Suppressor macrophage treated with lipopolysaccharide for 1 hour (primary cell): ENCODE measurements at regions not wholly inside any gene's neighbourhood (a gene's known extent, or its start where the extent isn't known, plus 50 kb on each side); places are given as distances from the start of the nearest gene placed in this dataset.

ENCODE experiments used
- DNase-seq, 3 donors: peaks; one replicate each; pipeline ENCODE4 v3.0.0-alpha.2; 2020 to 2022

DNA sequence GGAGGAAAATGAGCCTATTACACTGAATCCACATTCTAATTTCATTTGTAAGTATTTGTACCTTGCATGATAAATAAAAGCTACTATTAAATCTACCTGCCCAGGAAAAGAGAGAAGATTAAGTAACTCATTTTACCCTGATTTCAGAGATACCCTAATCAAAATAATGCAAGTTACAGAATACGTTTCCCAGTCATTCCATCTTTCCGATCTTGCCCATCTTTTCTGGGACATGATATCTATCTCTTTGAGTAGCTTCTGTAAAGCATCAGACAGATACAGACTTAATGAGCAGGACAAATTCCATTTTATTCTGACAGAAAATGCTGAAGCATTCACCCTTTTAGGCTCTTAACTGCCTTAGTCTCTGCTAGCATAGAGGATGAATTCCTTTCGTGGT is 56.6 kb downstream of the SPRY2 start:
- no peak for DNase-seq

GRCh38 chr13:80278706-80279105 is 62.2 kb downstream of the SPRY2 start:
- no peak for DNase-seq

GRCh38 chr13:80276371-80277289 is 64.3 kb downstream of the SPRY2 start:
- DNase-seq = peak in 2 of 3 donors; percentile 17 to 35

GRCh38 chr13:80274643-80275042 is 66.3 kb downstream of the SPRY2 start:
- DNase-seq = no peak

- DNase-seq = no peak
Observed at GRCh38 chr13:80273718-80274117, 67.2 kb downstream of the SPRY2 start.

DNA sequence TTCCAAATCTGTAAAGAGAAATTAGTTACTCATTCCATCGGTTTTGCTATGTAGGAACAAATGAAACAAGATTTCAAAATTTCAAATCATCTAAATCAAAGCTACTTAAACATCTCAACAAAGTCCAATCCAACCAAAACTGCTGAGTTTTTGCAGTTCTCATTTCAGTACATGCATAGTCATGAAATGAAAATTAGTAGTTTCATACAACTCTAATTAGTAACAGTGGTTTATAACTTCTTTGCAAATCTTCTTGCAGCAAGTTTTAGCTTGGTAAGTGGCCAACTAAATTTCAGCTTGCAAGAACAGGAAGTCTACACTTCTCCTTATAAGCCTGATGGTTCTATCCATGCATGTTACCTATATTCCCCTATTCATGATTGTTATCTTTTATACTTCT is 75.6 kb downstream of the SPRY2 start:
- DNase-seq = peak in 1 of 3 donors; percentile 7

DNA sequence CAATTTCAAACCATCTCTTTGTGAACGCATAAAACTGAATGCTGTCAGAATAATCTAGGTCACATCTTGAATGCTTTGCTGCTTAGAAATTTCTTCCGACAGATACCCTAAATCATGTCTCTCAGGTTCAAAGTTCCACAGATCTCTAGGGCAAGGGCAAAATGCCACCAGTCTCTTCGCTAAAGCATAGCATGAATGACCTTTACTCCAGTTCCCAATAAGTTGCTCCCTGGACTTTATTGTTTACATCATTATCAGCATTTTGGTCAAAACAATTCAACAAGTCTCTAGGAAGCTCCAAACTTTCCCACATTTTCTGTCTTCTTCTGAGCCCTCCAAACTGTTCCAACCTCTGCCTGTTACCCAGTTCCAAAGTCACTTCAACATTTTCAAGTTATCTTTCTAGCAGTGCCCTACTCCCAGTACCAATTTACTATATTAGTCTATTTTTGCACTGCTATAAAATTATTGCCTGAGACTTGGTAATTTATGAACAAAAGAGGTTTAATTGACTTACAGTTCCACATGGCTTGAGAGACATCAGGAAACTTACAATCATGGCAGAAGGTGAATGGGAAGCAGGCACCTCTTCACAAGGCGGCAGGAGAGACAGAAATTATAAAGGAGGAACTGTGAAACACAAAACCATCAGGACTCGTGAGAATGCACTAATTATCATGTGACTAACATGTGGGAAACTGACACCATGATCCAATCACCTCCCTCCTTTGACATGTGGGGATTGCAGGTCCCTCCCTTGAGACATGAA is 77.0 kb downstream of the SPRY2 start:
- no peak for DNase-seq

GRCh38 chr13:80262051-80262695 is 78.8 kb downstream of the SPRY2 start:
- DNase-seq = no peak

DNA sequence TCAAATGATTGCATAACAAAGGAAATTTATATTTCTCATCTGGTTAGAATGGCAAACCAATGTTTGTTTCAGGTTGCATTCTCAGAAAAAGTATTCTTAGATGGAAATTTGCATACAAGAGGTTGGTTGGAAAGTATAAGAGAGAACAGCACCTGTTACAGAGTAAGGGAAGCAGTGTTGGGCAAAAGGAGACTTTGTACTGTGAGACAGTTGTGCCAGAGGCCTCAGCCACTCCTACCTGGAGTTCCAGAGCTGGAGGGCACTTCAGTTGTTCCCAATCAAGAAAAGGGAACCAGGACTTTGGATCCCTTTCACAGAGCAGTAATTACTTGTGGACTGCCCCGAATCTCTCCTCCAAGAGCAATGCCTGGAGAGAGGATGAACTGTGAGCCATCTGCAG is 81.8 kb downstream of the SPRY2 start:
- DNase-seq = peak in 2 of 3 donors; percentile 34 to 41

DNA sequence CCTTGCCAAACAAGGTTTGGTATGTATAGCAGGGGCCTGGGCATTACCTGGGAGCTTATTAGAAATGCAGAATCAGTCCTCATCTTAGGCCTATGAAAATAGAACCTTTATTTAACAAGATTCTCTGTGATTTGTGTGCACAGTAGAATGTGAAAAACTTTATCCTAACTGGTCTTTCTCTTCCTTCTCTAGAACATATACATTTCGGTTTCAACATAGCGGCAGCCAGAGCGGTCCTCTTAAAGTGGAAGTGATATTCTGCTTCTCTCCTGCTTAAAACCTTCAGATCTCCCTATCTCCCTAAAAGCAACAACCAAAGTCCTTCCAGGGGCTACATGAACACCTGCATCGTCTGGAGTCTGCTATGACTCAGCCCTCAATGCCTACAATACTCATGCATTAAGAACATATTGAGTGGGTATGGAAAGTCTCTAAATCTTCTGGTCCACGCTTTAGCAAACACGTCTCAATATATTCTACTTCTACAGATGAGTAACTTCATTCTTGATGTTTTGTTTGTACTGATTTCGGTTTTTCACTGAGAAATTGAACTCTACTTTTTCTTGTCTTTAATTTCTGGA is 84.5 kb downstream of the SPRY2 start:
- DNase-seq = no peak

GRCh38 chr13:80255946-80256345 is 85.0 kb downstream of the SPRY2 start:
- DNase-seq = no peak

GRCh38 chr13:80251403-80251802 is 89.5 kb downstream of the SPRY2 start:
- no peak for DNase-seq

GRCh38 chr13:80250213-80250810 is 90.6 kb downstream of the SPRY2 start:
- no peak for DNase-seq

DNA sequence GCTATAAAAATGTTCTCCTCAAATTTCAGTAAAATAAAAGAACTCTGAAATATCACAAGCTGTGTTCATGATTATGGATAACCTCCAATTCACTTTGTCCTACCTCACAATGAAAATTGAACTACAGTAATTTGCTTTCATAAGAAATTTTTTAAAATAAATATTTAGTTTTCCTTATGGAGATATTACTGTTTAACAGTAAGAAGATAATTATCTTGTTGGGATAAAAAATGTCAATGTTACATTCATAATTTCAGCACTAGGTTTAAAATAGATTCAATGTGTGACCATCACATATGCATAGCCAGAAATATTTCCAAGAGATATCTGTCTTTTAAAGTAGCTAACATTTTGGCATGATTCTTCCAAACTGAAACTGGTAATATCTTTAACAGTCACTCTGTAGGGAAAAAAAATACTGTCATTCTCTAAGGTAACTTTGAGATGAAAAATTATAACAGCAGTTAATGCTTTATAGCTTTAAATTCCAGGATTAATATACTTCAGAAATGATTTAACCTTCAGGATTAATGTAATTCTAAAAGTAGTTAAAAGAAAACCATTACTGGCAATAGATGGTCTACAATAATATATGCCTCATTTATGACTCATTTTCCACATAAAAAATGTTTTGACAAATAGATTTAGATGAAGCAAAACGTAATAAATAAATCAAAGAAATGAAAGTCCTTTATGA is 91.3 kb downstream of the SPRY2 start:
- DNase-seq = no peak

- no peak for DNase-seq
Observed at GRCh38 chr13:80245162-80245733, 95.7 kb downstream of the SPRY2 start.

DNA sequence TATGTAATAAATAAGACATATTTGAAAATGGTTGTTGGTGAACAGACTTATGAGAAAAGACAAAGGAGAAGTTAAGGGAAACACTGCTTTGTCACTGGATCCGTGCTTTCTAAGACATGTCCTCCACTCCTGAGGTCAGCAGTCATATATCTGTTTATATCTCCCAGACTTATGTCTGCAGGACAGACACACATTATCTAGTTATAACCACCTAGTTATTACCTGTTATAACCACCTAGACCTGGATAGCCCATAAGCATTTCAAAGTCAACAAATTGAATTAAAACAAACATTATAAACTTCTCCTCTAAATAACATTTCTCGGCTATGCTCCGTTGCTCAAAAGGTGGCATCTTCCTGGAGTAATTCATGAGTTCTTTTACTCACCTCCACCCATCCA is 96.4 kb downstream of the SPRY2 start:
- no peak for DNase-seq

- DNase-seq = no peak
Observed at GRCh38 chr13:80242728-80243427, 98.0 kb downstream of the SPRY2 start.

DNA sequence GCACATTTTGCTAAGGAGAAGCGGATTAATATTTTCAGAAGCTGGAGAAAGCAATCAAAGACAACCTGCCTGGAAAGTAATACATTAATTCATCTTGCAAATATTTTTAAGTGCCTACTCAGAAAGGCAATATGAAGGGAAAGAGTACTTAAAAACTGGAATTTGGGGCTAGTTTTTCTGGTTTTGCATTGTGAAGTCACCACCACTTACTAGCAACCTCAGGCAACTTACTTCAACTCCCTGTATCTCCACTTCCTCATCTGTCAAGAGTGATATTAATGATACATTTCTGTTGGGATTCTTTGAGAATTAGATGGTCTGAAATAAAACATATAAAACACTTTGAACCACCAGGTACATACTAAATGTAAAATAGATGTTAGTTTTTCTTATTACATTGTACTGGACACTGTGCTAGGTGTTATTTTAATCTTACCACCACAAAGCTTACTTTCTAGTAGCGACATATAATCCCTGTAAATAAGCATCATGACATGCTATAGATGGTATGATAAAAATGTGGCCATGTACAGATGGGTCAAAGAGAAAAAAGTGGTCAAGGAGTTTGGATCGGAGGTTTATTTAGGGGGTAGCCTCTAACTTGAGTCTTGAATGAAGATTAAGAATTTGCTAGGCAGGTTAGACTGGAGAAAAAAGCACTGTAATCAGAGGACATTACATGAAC is 101.2 kb downstream of the SPRY2 start:
- DNase-seq = peak in 1 of 3 donors; percentile 18

DNA sequence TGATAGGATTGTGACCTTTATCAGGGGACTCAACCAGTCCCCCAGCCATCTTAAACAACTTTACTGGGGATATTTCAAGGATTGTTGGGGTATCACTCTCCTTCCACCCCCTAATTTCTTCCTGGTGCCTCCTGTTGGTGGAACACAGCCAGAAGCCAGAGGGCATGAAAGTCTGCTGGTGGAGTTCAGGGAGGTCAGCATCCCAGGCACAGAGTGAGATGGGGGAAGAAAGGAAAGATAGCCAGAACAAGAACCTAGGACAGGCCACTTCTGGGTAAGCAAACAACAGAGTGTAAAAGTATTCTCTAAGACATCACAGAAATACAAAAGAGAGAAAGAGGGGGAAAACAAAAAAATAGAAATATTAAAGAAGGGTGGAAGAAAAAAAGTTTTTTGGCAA is 101.8 kb downstream of the SPRY2 start:
- no peak for DNase-seq

DNA sequence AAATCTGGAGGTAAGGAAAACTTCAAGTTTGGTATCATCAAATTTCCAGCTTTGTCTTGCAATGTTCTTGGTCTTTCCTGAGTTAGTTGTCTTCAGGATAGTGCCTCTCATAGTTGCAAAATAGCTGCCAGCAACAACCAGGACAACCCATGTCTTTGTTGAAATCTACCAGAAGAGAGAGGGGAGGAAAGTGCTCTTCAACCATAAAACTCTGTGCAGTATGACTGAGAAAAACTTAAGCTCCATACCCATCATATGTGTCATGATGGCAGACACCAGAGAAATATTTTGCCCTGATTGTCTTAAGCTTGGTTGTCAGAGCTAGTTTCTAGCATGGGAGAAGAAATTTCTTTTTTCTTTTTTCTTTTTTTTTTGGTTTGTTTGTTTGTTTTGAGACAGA is 103.3 kb downstream of the SPRY2 start:
- DNase-seq = no peak

GRCh38 chr13:80235967-80236302 is 105.0 kb downstream of the SPRY2 start:
- DNase-seq = peak in 2 of 3 donors; percentile 27 to 55
